ENCODE measurements at regions not wholly inside any gene's neighbourhood (a gene's known extent, or its start where the extent isn't known, plus 50 kb on each side); places are given as distances from the start of the nearest gene placed in this dataset.

DNA sequence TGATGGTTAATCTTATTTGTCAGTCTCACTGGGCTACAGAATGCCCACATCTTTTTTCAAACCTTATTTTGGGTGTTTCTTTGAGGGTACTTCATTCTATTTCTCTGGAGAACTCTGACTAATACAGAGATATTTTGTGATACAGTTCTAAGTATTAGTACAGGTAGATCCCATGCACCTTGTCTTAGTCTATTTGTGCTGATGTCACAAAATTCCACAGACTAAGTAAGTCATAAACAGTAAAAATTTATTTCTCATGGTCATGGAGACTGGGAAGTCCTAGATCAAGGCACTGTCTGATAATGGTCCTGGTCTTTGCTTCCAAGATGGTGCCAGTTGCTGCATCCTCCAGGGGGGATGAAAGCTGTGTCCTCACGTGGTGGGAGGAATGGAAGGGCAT is 68.6 kb upstream of the EPHA4 start:
- Histone ChIP-seq H3K36me3 (ENCODE audit: low read length) (no peaks in the 10 kb centered on the region), H3K27ac (ENCODE audit: low read depth, low read length) (no peak overlapping the region), H3K9me3 (ENCODE audit: insufficient read depth, low read length) (no peaks in the 10 kb centered on the region), H2AFZ (ENCODE audit: low read depth, low read length, severe bottlenecking) (no peak overlapping the region), H3K4me2 (ENCODE audit: low read depth, low read length, poor library complexity, severe bottlenecking) (no peak overlapping the region), H3K4me3 (ENCODE audit: insufficient read depth, low read length, poor library complexity, severe bottlenecking) (no peak overlapping the region), H3F3A (ENCODE audit: insufficient read depth) (no peaks in the 10 kb centered on the region), H3K9ac (ENCODE audit: low read length) (no peak overlapping the region), H4K20me1 (ENCODE audit: low read depth, low read length) (no peaks in the 10 kb centered on the region), H3K9me2 (replicated peaks; ENCODE audit: insufficient read depth, low read length) (no peaks in the 10 kb centered on the region), H3K27me3 (ENCODE audit: low read length) (no peaks in the 10 kb centered on the region), H3K79me2 (ENCODE audit: insufficient read depth, low read length) (no peaks in the 10 kb centered on the region)
- TF ChIP-seq, protein P1, sequence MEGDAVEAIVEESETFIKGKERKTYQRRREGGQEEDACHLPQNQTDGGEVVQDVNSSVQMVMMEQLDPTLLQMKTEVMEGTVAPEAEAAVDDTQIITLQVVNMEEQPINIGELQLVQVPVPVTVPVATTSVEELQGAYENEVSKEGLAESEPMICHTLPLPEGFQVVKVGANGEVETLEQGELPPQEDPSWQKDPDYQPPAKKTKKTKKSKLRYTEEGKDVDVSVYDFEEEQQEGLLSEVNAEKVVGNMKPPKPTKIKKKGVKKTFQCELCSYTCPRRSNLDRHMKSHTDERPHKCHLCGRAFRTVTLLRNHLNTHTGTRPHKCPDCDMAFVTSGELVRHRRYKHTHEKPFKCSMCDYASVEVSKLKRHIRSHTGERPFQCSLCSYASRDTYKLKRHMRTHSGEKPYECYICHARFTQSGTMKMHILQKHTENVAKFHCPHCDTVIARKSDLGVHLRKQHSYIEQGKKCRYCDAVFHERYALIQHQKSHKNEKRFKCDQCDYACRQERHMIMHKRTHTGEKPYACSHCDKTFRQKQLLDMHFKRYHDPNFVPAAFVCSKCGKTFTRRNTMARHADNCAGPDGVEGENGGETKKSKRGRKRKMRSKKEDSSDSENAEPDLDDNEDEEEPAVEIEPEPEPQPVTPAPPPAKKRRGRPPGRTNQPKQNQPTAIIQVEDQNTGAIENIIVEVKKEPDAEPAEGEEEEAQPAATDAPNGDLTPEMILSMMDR (IDR thresholded peaks at IDR 0.05; ENCODE audit: insufficient read depth, low read length, poor library complexity, severe bottlenecking), result no peak
- TF ChIP-seq EZH2phosphoT487 (conservative IDR thresholded peaks at IDR 0.05; ENCODE audit: low read length), result no peak

DNA sequence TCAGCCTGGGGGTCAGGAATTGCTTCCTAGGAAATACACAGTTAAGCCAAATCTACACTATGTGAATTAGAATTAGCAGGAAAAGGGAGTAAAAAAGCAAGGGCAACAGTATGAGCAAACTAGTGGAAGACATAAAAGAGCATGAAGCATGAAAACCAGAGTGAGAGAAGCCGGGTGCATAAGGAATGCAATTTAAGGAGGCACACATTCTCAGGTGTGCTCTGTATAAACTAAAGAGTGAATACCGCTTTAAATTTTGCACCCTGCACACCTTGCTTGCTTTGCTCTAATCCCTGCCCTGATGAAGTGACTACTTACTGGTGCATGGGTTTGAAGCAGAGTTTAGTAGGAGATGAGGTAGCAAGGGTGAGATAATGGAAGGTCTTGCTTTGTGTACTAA is 65.7 kb upstream of the EPHA4 start:
- Histone ChIP-seq H3K4me3 (ENCODE audit: insufficient read depth, low read length, poor library complexity, severe bottlenecking) (no peak overlapping the region), H3K9ac (ENCODE audit: low read length) (no peak overlapping the region), H3K9me3 (ENCODE audit: insufficient read depth, low read length) (no peaks in the 10 kb centered on the region), H3K9me2 (replicated peaks; ENCODE audit: insufficient read depth, low read length) (no peaks in the 10 kb centered on the region), H4K20me1 (ENCODE audit: low read depth, low read length) (no peaks in the 10 kb centered on the region), H3K27ac (ENCODE audit: low read depth, low read length) (peak overlapping the region; percentile 4; the same call in 1 of the 2 replicates), H3K36me3 (ENCODE audit: low read length) (no peaks in the 10 kb centered on the region), H3K4me2 (ENCODE audit: low read depth, low read length, poor library complexity, severe bottlenecking) (no peak overlapping the region), H3F3A (ENCODE audit: insufficient read depth) (no peaks in the 10 kb centered on the region), H3K27me3 (ENCODE audit: low read length) (no peaks in the 10 kb centered on the region), H3K79me2 (ENCODE audit: insufficient read depth, low read length) (no peaks in the 10 kb centered on the region), H2AFZ (ENCODE audit: low read depth, low read length, severe bottlenecking) (no peak overlapping the region)
- TF ChIP-seq, protein P1 (IDR thresholded peaks at IDR 0.05; ENCODE audit: insufficient read depth, low read length, poor library complexity, severe bottlenecking), result no peak
- TF ChIP-seq EZH2phosphoT487 (conservative IDR thresholded peaks at IDR 0.05; ENCODE audit: low read length), result no peak

DNA sequence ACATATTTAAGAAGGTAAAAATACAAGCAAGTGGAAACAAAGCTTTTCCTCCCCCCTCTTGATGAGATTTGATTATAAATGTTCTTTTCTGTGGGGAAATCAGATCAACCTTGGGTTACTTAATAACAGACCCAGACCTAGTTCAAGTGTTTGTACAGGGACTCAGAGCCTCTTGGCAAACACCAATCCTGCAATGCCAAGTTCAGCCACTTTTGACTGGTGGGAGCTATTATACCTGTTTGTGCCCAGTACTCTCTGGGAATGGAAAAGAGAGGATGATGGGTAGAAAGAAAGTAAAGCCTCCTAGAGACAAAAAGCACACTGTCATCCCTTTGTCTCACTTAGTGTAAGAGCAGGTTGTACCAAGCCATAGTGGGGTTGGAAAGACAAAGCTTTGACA is 63.8 kb upstream of the EPHA4 start:
- no peaks in the 10 kb centered on the region for H3K36me3 ChIP-seq (ENCODE audit: low read length)
- no peaks in the 10 kb centered on the region for H3F3A ChIP-seq (ENCODE audit: insufficient read depth)
- H3K79me2 ChIP-seq (ENCODE audit: insufficient read depth, low read length), result no peaks in the 10 kb centered on the region
- H2AFZ ChIP-seq (ENCODE audit: low read depth, low read length, severe bottlenecking), result no peak overlapping the region
- H3K9me3 ChIP-seq (ENCODE audit: insufficient read depth, low read length), result no peaks in the 10 kb centered on the region
- no peak overlapping the region for H3K4me3 ChIP-seq (ENCODE audit: insufficient read depth, low read length, poor library complexity, severe bottlenecking)
- no peaks in the 10 kb centered on the region for H3K9me2 ChIP-seq (replicated peaks; ENCODE audit: insufficient read depth, low read length)
- H3K9ac ChIP-seq (ENCODE audit: low read length), result no peak overlapping the region
- H3K27me3 ChIP-seq (ENCODE audit: low read length), result no peaks in the 10 kb centered on the region
- no peak overlapping the region for H3K27ac ChIP-seq (ENCODE audit: low read depth, low read length)
- TF ChIP-seq EZH2phosphoT487 (conservative IDR thresholded peaks at IDR 0.05; ENCODE audit: low read length), result no peak
- TF ChIP-seq, protein P1 (IDR thresholded peaks at IDR 0.05; ENCODE audit: insufficient read depth, low read length, poor library complexity, severe bottlenecking), result no peak
- no peaks in the 10 kb centered on the region for H4K20me1 ChIP-seq (ENCODE audit: low read depth, low read length)
- no peak overlapping the region for H3K4me2 ChIP-seq (ENCODE audit: low read depth, low read length, poor library complexity, severe bottlenecking)
